Cardiac fibroblast (primary cell): ENCODE measurements at regions not wholly inside any gene's neighbourhood (a gene's known extent, or its start where the extent isn't known, plus 50 kb on each side); places are given as distances from the start of the nearest gene placed in this dataset.

ENCODE experiments used
- DNase-seq, 2 donors: peaks; one replicate each; pipeline versions ENCODE4 v3.0.0 to v3.0.0-alpha.2; 2010; ENCODE audit warnings: low read depth in 2 of 2
- H3K4me3 ChIP-seq, 2 donors: replicated peaks in 1 of 2; 1 replicate in 1 of 2; 2 replicates in 1 of 2; pipeline ENCODE4 v1.5.1; 2011; ENCODE audit warnings: low read depth in 2 of 2, low read length in 2 of 2, mild to moderate bottlenecking in 2 of 2, moderate library complexity in 1 of 2
- CTCF ChIP-seq: IDR thresholded peaks from one replicate; pipeline ENCODE4 v1.5.1; 2011; ENCODE audit warnings: low read depth, mild to moderate bottlenecking, low read length, inconsistent platforms

- DNase-seq = peak; percentile 25 to 37
- no peak overlapping the region for H3K4me3 ChIP-seq
- peak; percentile 44 for TF ChIP-seq CTCF
These were observed 682.6 kb downstream of the RWDD3 start for GRCh38 chr1:95916616-95917015.

GRCh38 chr1:95924684-95925083 is 690.7 kb downstream of the RWDD3 start:
- DNase-seq = no peak
- H3K4me3 ChIP-seq = no peak overlapping the region
- no peak for TF ChIP-seq CTCF

- no peak for TF ChIP-seq CTCF
- H3K4me3 ChIP-seq = no peak overlapping the region
- no peak for DNase-seq
These were observed 692.3 kb downstream of the RWDD3 start for GRCh38 chr1:95926331-95926730.

GRCh38 chr1:95927061-95927460 is 693.1 kb downstream of the RWDD3 start:
- no peak overlapping the region for H3K4me3 ChIP-seq
- no peak for TF ChIP-seq CTCF
- DNase-seq = no peak

GRCh38 chr1:95935719-95936118 is 701.7 kb downstream of the RWDD3 start:
- DNase-seq = no peak
- no peak overlapping the region for H3K4me3 ChIP-seq
- no peak for TF ChIP-seq CTCF

GRCh38 chr1:95941121-95941798 is 707.2 kb downstream of the RWDD3 start:
- TF ChIP-seq CTCF = no peak
- DNase-seq = no peak
- no peak overlapping the region for H3K4me3 ChIP-seq

- no peak overlapping the region for H3K4me3 ChIP-seq
- DNase-seq = no peak
- no peak for TF ChIP-seq CTCF
These were observed 714.0 kb downstream of the RWDD3 start for GRCh38 chr1:95948023-95948422.
